Naive thymus-derived CD8-positive, alpha-beta T cell (primary cell): ENCODE measurements at regions not wholly inside any gene's neighbourhood (a gene's known extent, or its start where the extent isn't known, plus 50 kb on each side); places are given as distances from the start of the nearest gene placed in this dataset.

Experiments
- ATAC-seq, 2 donors: fragments of 150-1000 bp; cut with Tn5 transposase in 1 of 2; sonication (Bioruptor Pico), chemical (Tn5 transposase) in 1 of 2; 1 replicate in 1 of 2; 2 replicates in 1 of 2; pipeline ENCODE4 v1.10.0; 2021; ENCODE audit warnings: mild to moderate bottlenecking in 2 of 2, moderate library complexity in 2 of 2
- POLR2A ChIA-PET: fragments of 350-600 bp; sonication (Branson Sonifier 250); formaldehyde crosslinking; loops from one replicate; lab custom pipeline; 2021; ENCODE audit warnings: antibody characterized with exemption; lab: Charles Lee
- DNase-seq, 10 donors: peaks; one replicate each; pipeline versions ENCODE4 v3.0.0 to v3.0.0-alpha.2; 2020 to 2022
- H3K27ac Mint-ChIP-seq, 10 donors: one replicate each; pipeline ENCODE4 v1.8.0; 2020 to 2022; ENCODE audit warnings: mild to moderate bottlenecking in 10 of 10, mixed read lengths in 10 of 10, moderate library complexity in 4 of 10, inconsistent platforms in 1 of 10
- H3K27me3 Mint-ChIP-seq, 5 donors: one replicate each; pipeline ENCODE4 v1.8.0; 2021 to 2022; ENCODE audit warnings: mixed read lengths in 5 of 5
- H3K36me3 Mint-ChIP-seq, 3 donors: one replicate each; pipeline ENCODE4 v1.8.0; 2020 to 2022; ENCODE audit warnings: mixed read lengths in 3 of 3, mild to moderate bottlenecking in 2 of 3, inconsistent platforms in 1 of 3
- H3K4me1 Mint-ChIP-seq, 4 donors: one replicate each; pipeline ENCODE4 v1.8.0; 2021 to 2022; ENCODE audit warnings: mixed read lengths in 4 of 4
- H3K4me3 Mint-ChIP-seq, 10 donors: one replicate each; pipeline ENCODE4 v1.8.0; 2020 to 2022; ENCODE audit warnings: mild to moderate bottlenecking in 10 of 10, mixed read lengths in 10 of 10, moderate library complexity in 6 of 10, inconsistent platforms in 1 of 10
- H3K9me3 Mint-ChIP-seq, 9 donors: one replicate each; pipeline ENCODE4 v1.8.0; 2020 to 2022; ENCODE audit warnings: mixed read lengths in 9 of 9, mild to moderate bottlenecking in 3 of 9, inconsistent platforms in 1 of 9, moderate library complexity in 1 of 9

GRCh38 chr22:44585559-44586350 is 87.7 kb upstream of the RTL6 start:
- ATAC-seq (no peak), DNase-seq (peak in 1 of 10 donors; percentile 54)
- H3K36me3 Mint-ChIP-seq = no peaks in the 10 kb centered on the region
- H3K9me3 Mint-ChIP-seq = peaks cover 0 to 4% (median 0%) of the 10 kb centered on the region in 9 donors
- no peak overlapping the region for H3K4me3 Mint-ChIP-seq
- peak overlapping the region in 1 of 10 donors; percentile 72 for H3K27ac Mint-ChIP-seq
- peaks cover 0 to 11% (median 7%) of the 10 kb centered on the region in 4 donors for H3K4me1 Mint-ChIP-seq
- POLR2A ChIA-PET = no interaction called here
- H3K27me3 Mint-ChIP-seq = peaks cover 2 to 56% (median 31%) of the 10 kb centered on the region in 5 donors

GRCh38 chr22:44584256-44584902 is 86.3 kb upstream of the RTL6 start:
- Mint-ChIP-seq H3K9me3 (peaks cover 0 to 3% (median 0%) of the 10 kb centered on the region in 9 donors), H3K4me1 (peaks cover 0 to 11% (median 7%) of the 10 kb centered on the region in 4 donors), H3K27ac (no peak overlapping the region), H3K4me3 (no peak overlapping the region), H3K36me3 (no peaks in the 10 kb centered on the region), H3K27me3 (peaks cover 2 to 56% (median 29%) of the 10 kb centered on the region in 5 donors)
- POLR2A ChIA-PET = no interaction called here
- DNase-seq (no peak), ATAC-seq (no peak)

- H3K4me1 Mint-ChIP-seq = peaks cover 0 to 11% (median 6%) of the 10 kb centered on the region in 4 donors
- H3K36me3 Mint-ChIP-seq = no peaks in the 10 kb centered on the region
- ATAC-seq = no peak
- peaks cover 2 to 56% (median 28%) of the 10 kb centered on the region in 5 donors for H3K27me3 Mint-ChIP-seq
- POLR2A ChIA-PET = no interaction called here
- H3K4me3 Mint-ChIP-seq = no peak overlapping the region
- H3K9me3 Mint-ChIP-seq = no peaks in the 10 kb centered on the region
- DNase-seq = no peak
- peak overlapping the region in 1 of 10 donors; percentile 25 for H3K27ac Mint-ChIP-seq
These were observed 85.8 kb upstream of the RTL6 start for GRCh38 chr22:44583854-44584253.

GRCh38 chr22:44583061-44583760 is 85.2 kb upstream of the RTL6 start:
- Mint-ChIP-seq H3K4me3 (no peak overlapping the region), H3K27ac (no peak overlapping the region), H3K36me3 (no peaks in the 10 kb centered on the region), H3K9me3 (no peaks in the 10 kb centered on the region), H3K27me3 (peaks cover 2 to 56% (median 30%) of the 10 kb centered on the region in 5 donors), H3K4me1 (peaks cover 0 to 11% (median 6%) of the 10 kb centered on the region in 4 donors)
- no peak for ATAC-seq
- POLR2A ChIA-PET = no interaction called here
- DNase-seq = no peak

GRCh38 chr22:44582016-44582415 is 84.0 kb upstream of the RTL6 start:
- Mint-ChIP-seq H3K4me1 (peaks cover 0 to 10% (median 6%) of the 10 kb centered on the region in 4 donors), H3K36me3 (no peaks in the 10 kb centered on the region), H3K9me3 (no peaks in the 10 kb centered on the region), H3K4me3 (no peak overlapping the region), H3K27me3 (peaks cover 2 to 47% (median 30%) of the 10 kb centered on the region in 5 donors), H3K27ac (no peak overlapping the region)
- DNase-seq (no peak), ATAC-seq (no peak)
- POLR2A ChIA-PET = interaction anchor here (0.7 kb wide), 1 partner anchor 61 kb away, joined by 3 read pairs; no protein-coding TSS in a partner anchor

- DNase-seq (no peak), ATAC-seq (no peak)
- peaks cover 5 to 43% (median 24%) of the 10 kb centered on the region in 5 donors for H3K27me3 Mint-ChIP-seq
- POLR2A ChIA-PET = no interaction called here
- no peak overlapping the region for H3K27ac Mint-ChIP-seq
- no peaks in the 10 kb centered on the region for H3K36me3 Mint-ChIP-seq
- H3K4me1 Mint-ChIP-seq = peaks cover 0 to 3% (median 1%) of the 10 kb centered on the region in 4 donors
- H3K4me3 Mint-ChIP-seq = no peak overlapping the region
- no peaks in the 10 kb centered on the region for H3K9me3 Mint-ChIP-seq
These were observed 83.0 kb upstream of the RTL6 start for GRCh38 chr22:44581096-44581435.

GRCh38 chr22:44580176-44581095 is 82.4 kb upstream of the RTL6 start:
- no peak overlapping the region for H3K27ac Mint-ChIP-seq
- POLR2A ChIA-PET = no interaction called here
- ATAC-seq = no peak
- H3K9me3 Mint-ChIP-seq = no peaks in the 10 kb centered on the region
- peak in 1 of 10 donors; percentile 12 for DNase-seq
- H3K4me3 Mint-ChIP-seq = no peak overlapping the region
- H3K27me3 Mint-ChIP-seq = peaks cover 2 to 43% (median 25%) of the 10 kb centered on the region in 5 donors
- H3K4me1 Mint-ChIP-seq = peaks cover 0 to 3% (median 0%) of the 10 kb centered on the region in 4 donors
- H3K36me3 Mint-ChIP-seq = no peaks in the 10 kb centered on the region

- no peaks in the 10 kb centered on the region for H3K9me3 Mint-ChIP-seq
- H3K27me3 Mint-ChIP-seq = peaks cover 4 to 31% (median 20%) of the 10 kb centered on the region in 5 donors
- peaks cover 0 to 5% (median 0%) of the 10 kb centered on the region in 4 donors for H3K4me1 Mint-ChIP-seq
- H3K4me3 Mint-ChIP-seq = no peak overlapping the region
- POLR2A ChIA-PET = no interaction called here
- no peak for ATAC-seq
- H3K27ac Mint-ChIP-seq = no peak overlapping the region
- peak in 2 of 10 donors; percentile 10 to 52 for DNase-seq
- H3K36me3 Mint-ChIP-seq = no peaks in the 10 kb centered on the region
These were observed 80.6 kb upstream of the RTL6 start for GRCh38 chr22:44578516-44579230.

- Mint-ChIP-seq H3K27me3 (peaks cover 4 to 25% (median 16%) of the 10 kb centered on the region in 5 donors), H3K27ac (no peak overlapping the region)
- peak in 1 of 10 donors; percentile 54 for DNase-seq
These were observed 80.1 kb upstream of the RTL6 start for GRCh38 chr22:44578110-44578457.

GRCh38 chr22:44577391-44578109 is 79.5 kb upstream of the RTL6 start:
- POLR2A ChIA-PET = no interaction called here
- H3K27ac Mint-ChIP-seq = no peak overlapping the region

More at GRCh38 chr22:44578110-44578457, 80.1 kb upstream of the RTL6 start:
- ATAC-seq = no peak
- H3K36me3 Mint-ChIP-seq = no peaks in the 10 kb centered on the region
- peaks cover 0 to 5% (median 0%) of the 10 kb centered on the region in 4 donors for H3K4me1 Mint-ChIP-seq
- no peaks in the 10 kb centered on the region for H3K9me3 Mint-ChIP-seq
- POLR2A ChIA-PET = no interaction called here
- no peak overlapping the region for H3K4me3 Mint-ChIP-seq

More at GRCh38 chr22:44577391-44578109, 79.5 kb upstream of the RTL6 start:
- Mint-ChIP-seq H3K36me3 (no peaks in the 10 kb centered on the region), H3K27me3 (peaks cover 4 to 19% (median 13%) of the 10 kb centered on the region in 5 donors), H3K9me3 (no peaks in the 10 kb centered on the region), H3K4me1 (peaks cover 0 to 5% (median 0%) of the 10 kb centered on the region in 4 donors), H3K4me3 (no peak overlapping the region)
- DNase-seq (peak in 1 of 10 donors; percentile 14), ATAC-seq (no peak)
